Smooth muscle cell (in vitro differentiated cells): ENCODE measurements at regions not wholly inside any gene's neighbourhood (a gene's known extent, or its start where the extent isn't known, plus 50 kb on each side); places are given as distances from the start of the nearest gene placed in this dataset.

Source experiments
- DNase-seq: peaks from one replicate; lab custom pipeline; 2025; ENCODE audit not compliant: unreplicated experiment; lab: John Stamatoyannopoulos, UW
- H2AFZ ChIP-seq: fragments of 200-600 bp; sonication (generic); 2 replicates; pipeline ENCODE4 v1.6.0; 2016; ENCODE audit warnings: antibody characterized with exemption, low read depth, mild to moderate bottlenecking
- H3F3A ChIP-seq: fragments of 200-600 bp; sonication (generic); 2 replicates; pipeline ENCODE4 v1.6.0; 2017; ENCODE audit warnings: antibody characterized with exemption, low read depth
- H3K27ac ChIP-seq: fragments of 200-600 bp; sonication (generic); 2 replicates; pipeline ENCODE4 v1.5.1; 2016; ENCODE audit warnings: low read depth, mild to moderate bottlenecking
- H3K27me3 ChIP-seq: fragments of 200-600 bp; sonication (generic); 2 replicates; pipeline ENCODE4 v1.6.1; 2016; ENCODE audit warnings: low read depth, mild to moderate bottlenecking
- H3K36me3 ChIP-seq: fragments of 200-600 bp; sonication (generic); 2 replicates; pipeline ENCODE4 v1.5.1; 2016; ENCODE audit warnings: low read depth
- H3K4me1 ChIP-seq: fragments of 200-600 bp; sonication (generic); 2 replicates; pipeline ENCODE4 v1.5.1; 2016; ENCODE audit warnings: low read depth
- H3K4me2 ChIP-seq: fragments of 200-600 bp; sonication (generic); 2 replicates; pipeline ENCODE4 v1.6.0; 2016; ENCODE audit warnings: mild to moderate bottlenecking
- H3K4me3 ChIP-seq: fragments of 200-600 bp; sonication (generic); 2 replicates; pipeline ENCODE4 v1.5.1; 2016; ENCODE audit warnings: mild to moderate bottlenecking
- H3K79me2 ChIP-seq: fragments of 200-600 bp; sonication (generic); 2 replicates; pipeline ENCODE4 v1.6.0; 2016; ENCODE audit warnings: low read depth, mild to moderate bottlenecking
- H3K9ac ChIP-seq: fragments of 200-600 bp; sonication (generic); 2 replicates; pipeline ENCODE4 v1.6.0; 2016; ENCODE audit warnings: low read depth
- H3K9me3 ChIP-seq: fragments of 200-600 bp; sonication (generic); replicated peaks from 2 replicates; pipeline ENCODE4 v1.5.1; 2016; ENCODE audit warnings: low read depth
- H4K20me1 ChIP-seq: fragments of 200-600 bp; sonication (generic); 2 replicates; pipeline ENCODE4 v1.6.0; 2016; ENCODE audit warnings: low read depth
- WGBS: methylation state at CpG from one replicate; pipeline ENCODE4 v1.1.7; 2016; ENCODE audit warnings: low lambda C conversion rate; 5-methylcytosine and 5-hydroxymethylcytosine counted together
- TF ChIP-seq, protein P1 (sequence below): fragments of 200-600 bp; sonication (generic); IDR thresholded peaks from 2 replicates; pipeline ENCODE4 v1.5.1; 2017; ENCODE audit warnings: borderline replicate concordance, mild to moderate bottlenecking, antibody characterized with exemption; ENCODE audit not compliant: insufficient read depth, poor library complexity, severe bottlenecking

- no peak for DNase-seq
- no peak overlapping the region for H3K4me3 ChIP-seq
- no peaks in the 10 kb centered on the region for H3K36me3 ChIP-seq
- TF ChIP-seq, protein P1, sequence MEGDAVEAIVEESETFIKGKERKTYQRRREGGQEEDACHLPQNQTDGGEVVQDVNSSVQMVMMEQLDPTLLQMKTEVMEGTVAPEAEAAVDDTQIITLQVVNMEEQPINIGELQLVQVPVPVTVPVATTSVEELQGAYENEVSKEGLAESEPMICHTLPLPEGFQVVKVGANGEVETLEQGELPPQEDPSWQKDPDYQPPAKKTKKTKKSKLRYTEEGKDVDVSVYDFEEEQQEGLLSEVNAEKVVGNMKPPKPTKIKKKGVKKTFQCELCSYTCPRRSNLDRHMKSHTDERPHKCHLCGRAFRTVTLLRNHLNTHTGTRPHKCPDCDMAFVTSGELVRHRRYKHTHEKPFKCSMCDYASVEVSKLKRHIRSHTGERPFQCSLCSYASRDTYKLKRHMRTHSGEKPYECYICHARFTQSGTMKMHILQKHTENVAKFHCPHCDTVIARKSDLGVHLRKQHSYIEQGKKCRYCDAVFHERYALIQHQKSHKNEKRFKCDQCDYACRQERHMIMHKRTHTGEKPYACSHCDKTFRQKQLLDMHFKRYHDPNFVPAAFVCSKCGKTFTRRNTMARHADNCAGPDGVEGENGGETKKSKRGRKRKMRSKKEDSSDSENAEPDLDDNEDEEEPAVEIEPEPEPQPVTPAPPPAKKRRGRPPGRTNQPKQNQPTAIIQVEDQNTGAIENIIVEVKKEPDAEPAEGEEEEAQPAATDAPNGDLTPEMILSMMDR: no peak
- H4K20me1 ChIP-seq: no peaks in the 10 kb centered on the region
- 86% methylated on average over 4 of the region's 4 CpGs for WGBS
- H3K27ac ChIP-seq: no peak overlapping the region
- H3K9ac ChIP-seq: no peak overlapping the region
- no peaks in the 10 kb centered on the region for H3K4me1 ChIP-seq
- no peaks in the 10 kb centered on the region for H3K79me2 ChIP-seq
- no peaks in the 10 kb centered on the region for H3K27me3 ChIP-seq
- no peak overlapping the region for H2AFZ ChIP-seq
- H3K9me3 ChIP-seq: no peaks in the 10 kb centered on the region
- H3F3A ChIP-seq: no peaks in the 10 kb centered on the region
- H3K4me2 ChIP-seq: no peak overlapping the region
Measured at GRCh38 chrX:123080065-123080464, 104.0 kb upstream of the GRIA3 start.

GRCh38 chrX:123081776-123082175 lies 102.3 kb upstream of the GRIA3 start:
- Histone ChIP-seq H3K9me3 (no peaks in the 10 kb centered on the region), H3K79me2 (no peaks in the 10 kb centered on the region), H3K36me3 (no peaks in the 10 kb centered on the region), H3K4me2 (no peak overlapping the region), H3K4me3 (no peak overlapping the region), H3K9ac (no peak overlapping the region), H3K27ac (no peak overlapping the region), H3K27me3 (no peaks in the 10 kb centered on the region), H2AFZ (no peak overlapping the region), H3F3A (no peaks in the 10 kb centered on the region), H3K4me1 (no peaks in the 10 kb centered on the region), H4K20me1 (no peaks in the 10 kb centered on the region)
- TF ChIP-seq, protein P1: no peak
- no peak for DNase-seq

DNA sequence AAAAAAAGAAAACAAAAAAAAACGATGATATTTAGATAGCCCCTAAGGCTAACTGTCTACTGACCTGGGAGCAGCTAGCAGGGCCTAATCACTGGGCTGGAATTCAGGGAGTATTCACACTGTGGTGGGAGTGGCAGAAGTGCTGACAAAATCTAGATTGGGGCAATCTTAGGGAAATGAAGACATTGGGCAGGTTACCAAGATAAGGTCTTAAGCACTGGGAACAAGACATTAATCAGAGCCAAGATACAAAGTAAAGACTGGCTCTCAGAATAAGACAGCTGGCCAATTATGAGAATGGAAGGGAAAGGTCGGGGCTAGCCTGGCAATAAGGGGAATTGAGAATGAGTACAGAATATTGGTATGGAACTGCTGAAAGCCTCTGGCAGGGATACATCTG lies 100.2 kb upstream of the GRIA3 start:
- 41% methylated on average over 2 of the region's 2 CpGs for WGBS
- Histone ChIP-seq H3K4me1 (no peaks in the 10 kb centered on the region), H2AFZ (no peak overlapping the region), H3K9me3 (no peaks in the 10 kb centered on the region), H3K27me3 (no peaks in the 10 kb centered on the region), H3K79me2 (no peaks in the 10 kb centered on the region), H3K9ac (peak overlapping the region; percentile 57), H4K20me1 (no peaks in the 10 kb centered on the region), H3K4me2 (peak overlapping the region; percentile 42), H3F3A (no peaks in the 10 kb centered on the region), H3K36me3 (no peaks in the 10 kb centered on the region), H3K27ac (peak overlapping the region; percentile 85), H3K4me3 (no peak overlapping the region)
- TF ChIP-seq, protein P1: no peak
- DNase-seq: no peak

DNA sequence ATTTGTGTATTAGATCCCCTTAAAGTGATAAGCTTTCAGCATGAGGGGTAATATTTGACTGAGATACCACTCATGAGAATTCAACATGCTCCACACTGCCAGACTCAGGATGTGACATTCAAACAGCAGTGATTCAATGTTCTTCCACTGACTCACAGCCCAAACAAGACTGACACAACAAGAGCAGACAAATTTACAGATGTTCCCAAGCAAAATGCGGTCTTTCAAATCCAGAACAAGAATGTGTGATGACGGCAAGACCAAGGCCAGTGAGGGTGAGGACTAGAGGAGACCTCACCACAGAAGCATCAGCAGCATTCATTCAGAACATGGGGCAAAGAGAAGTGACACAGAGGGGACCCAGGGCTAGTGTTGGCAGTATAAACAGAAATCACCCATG lies 99.3 kb upstream of the GRIA3 start:
- TF ChIP-seq, protein P1: no peak
- Histone ChIP-seq H3K27ac (peak overlapping the region; percentile 85), H3K4me3 (no peak overlapping the region), H3K79me2 (no peaks in the 10 kb centered on the region), H3K27me3 (no peaks in the 10 kb centered on the region), H4K20me1 (no peaks in the 10 kb centered on the region), H3K9ac (no peak overlapping the region), H3K36me3 (no peaks in the 10 kb centered on the region), H2AFZ (no peak overlapping the region), H3K9me3 (peaks cover 3% of the 10 kb centered on the region), H3K4me1 (no peaks in the 10 kb centered on the region), H3K4me2 (peak overlapping the region; percentile 42), H3F3A (no peaks in the 10 kb centered on the region)
- WGBS: 32% methylated on average over 2 of the region's 2 CpGs
- DNase-seq: no peak
